Fibroblast of mammary gland (primary cell): ENCODE measurements at regions not wholly inside any gene's neighbourhood (a gene's known extent, or its start where the extent isn't known, plus 50 kb on each side); places are given as distances from the start of the nearest gene placed in this dataset.

ENCODE experiments used
- DNase-seq: peaks from one replicate; pipeline ENCODE4 v3.0.0-alpha.2; 2010; ENCODE audit warnings: low read depth
- H3K4me3 ChIP-seq: 2 replicates; pipeline ENCODE4 v1.5.1; 2011; ENCODE audit warnings: low read depth, mild to moderate bottlenecking, low read length, moderate library complexity; ENCODE audit not compliant: control insufficient read depth
- TF ChIP-seq, protein P1 (sequence below): conservative IDR thresholded peaks from 2 replicates; pipeline ENCODE4 v1.5.1; 2011; ENCODE audit warnings: low read depth, low read length, inconsistent platforms; ENCODE audit not compliant: control insufficient read depth, insufficient read depth

DNA sequence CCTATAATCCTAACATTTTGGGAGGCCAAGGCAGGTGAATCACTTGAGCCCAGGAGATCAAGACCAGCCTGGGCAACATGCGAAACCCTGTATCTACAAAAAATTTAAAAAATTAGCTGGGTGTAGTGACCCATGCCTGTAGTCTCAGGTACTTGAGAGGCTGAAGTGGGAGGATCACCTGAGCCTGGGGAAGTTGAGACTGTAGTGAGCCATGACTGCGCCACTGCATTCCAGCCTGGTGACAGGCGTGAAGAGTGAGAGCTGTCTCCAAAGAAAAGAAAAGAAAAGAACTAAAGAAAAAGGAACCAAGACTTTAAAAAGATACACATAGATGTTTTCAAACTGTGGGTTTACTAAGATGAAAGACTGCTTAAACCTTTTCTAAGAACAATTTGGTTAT is 129.0 kb downstream of the SPCS3 start:
- TF ChIP-seq, protein P1, sequence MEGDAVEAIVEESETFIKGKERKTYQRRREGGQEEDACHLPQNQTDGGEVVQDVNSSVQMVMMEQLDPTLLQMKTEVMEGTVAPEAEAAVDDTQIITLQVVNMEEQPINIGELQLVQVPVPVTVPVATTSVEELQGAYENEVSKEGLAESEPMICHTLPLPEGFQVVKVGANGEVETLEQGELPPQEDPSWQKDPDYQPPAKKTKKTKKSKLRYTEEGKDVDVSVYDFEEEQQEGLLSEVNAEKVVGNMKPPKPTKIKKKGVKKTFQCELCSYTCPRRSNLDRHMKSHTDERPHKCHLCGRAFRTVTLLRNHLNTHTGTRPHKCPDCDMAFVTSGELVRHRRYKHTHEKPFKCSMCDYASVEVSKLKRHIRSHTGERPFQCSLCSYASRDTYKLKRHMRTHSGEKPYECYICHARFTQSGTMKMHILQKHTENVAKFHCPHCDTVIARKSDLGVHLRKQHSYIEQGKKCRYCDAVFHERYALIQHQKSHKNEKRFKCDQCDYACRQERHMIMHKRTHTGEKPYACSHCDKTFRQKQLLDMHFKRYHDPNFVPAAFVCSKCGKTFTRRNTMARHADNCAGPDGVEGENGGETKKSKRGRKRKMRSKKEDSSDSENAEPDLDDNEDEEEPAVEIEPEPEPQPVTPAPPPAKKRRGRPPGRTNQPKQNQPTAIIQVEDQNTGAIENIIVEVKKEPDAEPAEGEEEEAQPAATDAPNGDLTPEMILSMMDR: no peak
- no peak overlapping the region for H3K4me3 ChIP-seq
- no peak for DNase-seq

DNA sequence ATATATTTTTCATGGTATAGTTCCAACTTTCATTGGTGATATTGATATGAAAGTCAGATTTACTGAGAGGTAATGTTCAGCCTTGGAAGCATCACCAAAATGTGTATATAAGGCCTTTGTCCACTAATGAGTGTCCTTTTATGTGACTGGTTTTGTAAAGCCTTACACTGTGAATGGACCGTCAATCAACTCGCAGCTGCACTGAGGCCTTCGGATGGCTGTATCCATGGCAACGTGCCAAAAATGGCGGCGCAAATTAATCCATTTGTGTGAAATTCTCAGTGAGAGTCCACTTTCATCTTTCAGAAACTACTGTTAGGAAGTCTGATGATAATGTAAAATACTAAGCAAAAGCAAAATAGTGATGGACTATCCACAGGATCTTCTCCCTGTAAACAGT is 131.7 kb downstream of the SPCS3 start:
- H3K4me3 ChIP-seq: no peak overlapping the region
- TF ChIP-seq, protein P1: no peak
- no peak for DNase-seq

DNA sequence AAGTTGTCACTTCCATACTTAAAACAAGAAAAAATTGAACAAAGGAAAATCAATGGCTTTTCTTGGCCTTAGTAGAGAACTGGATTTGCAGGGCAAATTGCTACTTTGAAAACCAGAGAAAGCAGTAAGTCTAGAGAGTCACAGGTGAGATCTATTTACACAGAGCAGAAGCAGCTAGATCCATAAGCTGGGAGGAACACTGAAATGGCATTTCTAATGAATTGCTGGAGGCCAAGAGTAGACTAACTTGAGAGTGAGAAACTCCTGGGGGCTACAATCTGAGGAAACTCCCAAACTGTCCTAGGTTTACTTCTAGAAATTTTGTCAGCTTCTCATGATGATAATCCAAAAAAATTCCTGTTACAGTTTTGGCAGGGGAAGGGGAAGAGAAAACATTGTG is 133.3 kb downstream of the SPCS3 start:
- TF ChIP-seq, protein P1: no peak
- DNase-seq: no peak
- no peak overlapping the region for H3K4me3 ChIP-seq

DNA sequence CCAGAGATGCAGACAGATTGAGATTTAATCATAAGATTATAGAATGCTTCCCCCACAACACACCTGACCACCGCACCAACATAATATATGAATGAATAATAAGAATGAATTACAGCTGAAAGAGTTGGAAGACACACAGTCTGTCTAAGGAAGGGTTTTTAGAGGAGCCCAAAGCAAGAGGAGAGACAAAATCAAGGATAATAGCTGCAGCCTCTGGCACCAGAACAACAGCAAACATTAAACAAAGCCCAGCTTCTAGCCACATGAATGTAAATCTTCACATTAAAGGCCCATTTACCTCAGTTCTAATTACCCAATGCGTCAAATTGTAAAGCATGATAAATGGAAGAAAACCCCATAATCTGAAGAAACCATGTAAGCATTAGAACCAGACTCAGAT is 133.9 kb downstream of the SPCS3 start:
- H3K4me3 ChIP-seq: no peak overlapping the region
- DNase-seq: no peak
- TF ChIP-seq, protein P1: no peak

DNA sequence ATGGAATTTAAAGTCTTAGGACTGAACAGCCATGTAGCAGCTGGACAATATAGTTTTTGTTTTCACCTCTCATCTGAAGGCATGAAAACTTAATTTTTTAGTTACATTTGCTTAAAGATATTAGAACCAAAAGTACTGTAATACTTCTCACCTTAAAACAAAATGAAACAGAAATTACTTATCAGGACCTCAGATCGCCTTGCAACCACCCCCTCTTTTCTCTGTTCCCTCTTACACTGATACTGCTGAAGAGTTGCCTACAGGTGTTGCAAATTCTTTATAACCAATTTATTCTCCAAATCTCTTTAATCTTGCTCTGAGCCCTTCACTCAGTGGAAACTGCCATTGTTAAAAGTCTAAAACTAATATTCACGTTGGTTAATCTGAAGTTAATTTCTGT is 145.0 kb downstream of the SPCS3 start:
- no peak overlapping the region for H3K4me3 ChIP-seq
- DNase-seq: no peak
- TF ChIP-seq, protein P1: no peak

DNA sequence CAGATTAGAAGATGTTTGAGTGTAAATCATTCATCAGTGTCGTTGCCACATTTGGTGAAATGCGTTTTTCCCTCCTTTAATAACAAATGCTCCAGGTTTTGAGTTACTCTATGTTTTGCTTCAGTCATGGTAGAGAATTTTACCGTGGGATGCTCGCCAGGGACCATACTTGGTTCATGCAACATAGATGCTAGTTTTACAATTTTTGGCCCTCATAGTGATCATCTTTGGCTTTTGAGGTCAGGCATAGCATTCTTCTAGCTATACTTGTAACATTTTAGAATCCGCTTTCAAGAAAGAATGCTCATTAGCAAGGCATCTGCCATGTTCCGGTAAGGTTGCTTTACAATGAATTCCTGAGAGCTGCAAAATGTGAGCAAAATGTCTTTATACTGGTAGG is 147.2 kb downstream of the SPCS3 start:
- TF ChIP-seq, protein P1: no peak
- H3K4me3 ChIP-seq: no peak overlapping the region
- DNase-seq: no peak

DNA sequence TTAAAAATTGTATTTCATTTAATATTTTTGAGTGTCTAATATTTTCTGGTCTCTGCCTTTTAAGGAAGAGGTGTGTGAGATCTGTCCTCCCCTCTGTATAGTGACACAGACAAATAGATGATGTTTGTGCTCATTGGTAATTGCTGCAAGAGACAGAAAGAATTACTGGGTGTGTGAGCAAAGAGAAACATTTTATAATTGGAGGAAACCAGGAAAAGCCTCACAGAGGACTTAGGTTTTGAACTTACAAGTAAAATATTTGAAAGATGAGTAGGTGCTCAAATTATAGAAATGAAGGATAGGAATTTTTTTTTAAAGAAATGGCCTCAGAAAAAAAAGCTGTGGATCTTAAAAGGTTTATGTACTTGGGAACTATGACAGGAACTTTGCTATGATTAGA is 149.8 kb downstream of the SPCS3 start:
- no peak for DNase-seq
- TF ChIP-seq, protein P1: no peak
- no peak overlapping the region for H3K4me3 ChIP-seq
